Left cardiac atrium (tissue), 4 donors: ENCODE measurements at regions not wholly inside any gene's neighbourhood (a gene's known extent, or its start where the extent isn't known, plus 50 kb on each side); places are given as distances from the start of the nearest gene placed in this dataset.

ENCODE experiments used
- ATAC-seq, 2 donors: fragments of 200-7000 bp; cut with Tn5 transposase; one replicate each; pipeline ENCODE4 v1.9.1; 2020; ENCODE audit warnings: mild to moderate bottlenecking in 2 of 2, moderate library complexity in 2 of 2
- DNase-seq: peaks from one replicate; pipeline ENCODE4 v3.0.0-alpha.2; 2020
- intact Hi-C, 2 donors: fragments of 100-400 bp; cut with DNase I; formaldehyde crosslinking; loops; one replicate each; pipeline versions ENCODE4 v1.14.1 to v1.15.1; 2022 to 2023
- donor health status: DM: no; HTN: yes; CAD: no.
- donor health status: DM: no; HTN: yes; CAD: no; lungs with severe emphysema.
- donor health status: DM: yes; HTN: yes; CAD: no.
- donor health status: Dilated cardiomyopathy.

DNA sequence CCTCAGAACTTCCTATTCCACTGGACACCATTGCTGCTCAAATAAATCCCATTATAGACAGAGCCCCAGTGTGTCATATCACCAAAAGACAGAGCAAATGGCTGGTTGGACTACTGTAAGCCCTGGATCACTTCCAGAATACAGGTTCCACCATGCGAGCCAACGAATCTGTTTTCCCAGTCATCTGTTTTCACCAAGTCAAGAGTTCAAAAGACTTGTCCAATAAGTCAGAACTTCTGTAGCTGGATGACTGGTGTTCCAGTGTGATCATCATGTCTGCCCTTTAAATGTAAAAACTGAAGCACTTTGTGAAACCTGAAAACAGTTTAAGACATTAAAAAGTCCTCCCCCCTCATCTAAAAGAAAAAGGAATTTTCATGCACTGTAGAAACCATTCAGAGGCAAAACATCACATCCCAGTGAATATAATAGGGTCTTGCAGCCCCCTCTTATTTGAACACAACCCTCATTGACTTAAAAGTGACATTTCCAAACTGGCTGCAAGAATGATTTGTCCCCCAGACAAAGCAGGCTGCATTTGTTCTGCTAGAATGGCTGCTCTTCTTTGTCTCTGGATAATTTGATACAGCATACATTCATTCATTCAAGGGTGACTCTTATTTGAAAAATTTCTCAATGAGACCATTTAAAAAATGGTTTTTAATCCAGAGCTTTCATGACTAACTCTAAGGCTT, 64.6 kb upstream of the TANC1 start:
- no peak for ATAC-seq
- intact Hi-C loops: loop anchor here (5.0 to 10.0 kb wide), 3 partner anchors 58 to 111 kb away; partner anchors contain the start of gene TANC1 (in 1 of the 2)
- no peak for DNase-seq

DNA sequence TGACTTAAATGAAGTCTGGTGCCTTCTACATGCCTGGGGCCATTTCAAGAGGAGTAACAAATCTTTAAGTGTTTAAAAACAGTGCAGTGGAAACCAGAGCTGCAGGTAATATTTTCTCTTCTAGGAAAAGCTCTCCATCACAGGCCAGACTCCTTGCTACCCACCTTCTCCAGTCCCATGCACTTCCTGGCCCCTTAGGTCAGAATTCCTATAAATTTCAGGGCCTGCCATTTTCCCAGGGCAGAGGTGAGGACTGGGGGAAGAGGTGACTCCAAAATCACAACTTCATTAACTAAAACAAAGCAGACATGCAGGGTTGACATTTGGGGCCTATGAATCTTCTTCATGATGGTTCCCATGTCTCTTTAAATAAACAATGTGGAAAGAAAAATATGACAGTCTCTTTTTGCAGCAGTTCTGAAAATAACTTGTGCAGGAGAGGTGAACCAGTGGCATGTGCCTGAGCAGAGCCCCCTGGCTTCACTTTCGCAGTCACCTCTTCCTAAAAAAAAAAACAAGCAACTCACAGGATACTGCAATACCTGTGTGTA, 63.7 kb upstream of the TANC1 start:
- no peak for ATAC-seq
- intact Hi-C loops: loop anchor here (5.0 to 10.0 kb wide), 4 partner anchors 58 to 213 kb away; partner anchors contain the start of gene TANC1 (in 1 of the 2)

DNA sequence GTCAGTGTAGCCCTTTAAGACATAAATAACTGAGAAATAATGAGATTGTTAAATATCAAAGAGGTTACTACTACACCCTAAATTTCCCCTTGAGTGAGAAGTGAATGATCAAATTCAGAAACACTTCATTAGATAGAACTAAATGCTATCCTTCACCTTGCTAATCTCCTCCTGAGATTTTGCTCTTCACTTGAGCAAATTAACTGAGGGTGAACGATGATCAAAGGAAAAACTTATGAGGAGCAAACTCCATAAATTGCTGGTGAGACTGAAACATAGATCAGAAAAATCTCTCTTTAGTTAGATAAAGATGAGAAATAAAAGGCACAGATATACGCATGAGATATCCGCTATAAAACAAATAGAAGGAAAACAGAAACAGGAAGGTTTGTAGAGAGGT, 63.1 kb upstream of the TANC1 start:
- ATAC-seq: no peak
- intact Hi-C loops: loop anchor here (5.0 to 10.0 kb wide), 3 partner anchors 59 to 212 kb away; partner anchors contain the start of gene TANC1 (in 1 of the 2)
- DNase-seq: no peak

More for the DNA sequence above, 63.7 kb upstream of the TANC1 start:
- DNase-seq: no peak

DNA sequence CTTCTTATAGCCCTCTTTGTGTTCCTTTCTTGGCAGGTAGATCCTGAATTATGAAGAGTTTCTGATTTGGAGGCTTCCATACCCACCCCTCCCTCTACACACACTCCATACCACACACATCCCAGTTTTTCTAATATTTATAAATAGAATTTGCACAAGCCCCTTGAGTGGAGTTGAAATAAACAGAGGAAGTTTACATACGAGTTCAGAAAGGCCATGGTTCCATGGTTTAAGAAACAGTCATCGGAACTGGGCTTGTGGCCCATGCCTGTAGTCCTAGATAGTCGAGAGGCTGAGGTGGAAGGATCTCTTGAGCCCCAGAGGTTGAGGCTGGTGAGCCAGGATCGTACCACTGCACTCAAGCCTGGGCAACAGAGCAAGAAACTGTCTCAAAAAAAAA, 62.7 kb upstream of the TANC1 start:
- DNase-seq: no peak
- ATAC-seq: no peak
- intact Hi-C loops: loop anchor here (5.0 to 10.0 kb wide), 3 partner anchors 59 to 212 kb away; partner anchors contain the start of gene TANC1 (in 1 of the 2)

DNA sequence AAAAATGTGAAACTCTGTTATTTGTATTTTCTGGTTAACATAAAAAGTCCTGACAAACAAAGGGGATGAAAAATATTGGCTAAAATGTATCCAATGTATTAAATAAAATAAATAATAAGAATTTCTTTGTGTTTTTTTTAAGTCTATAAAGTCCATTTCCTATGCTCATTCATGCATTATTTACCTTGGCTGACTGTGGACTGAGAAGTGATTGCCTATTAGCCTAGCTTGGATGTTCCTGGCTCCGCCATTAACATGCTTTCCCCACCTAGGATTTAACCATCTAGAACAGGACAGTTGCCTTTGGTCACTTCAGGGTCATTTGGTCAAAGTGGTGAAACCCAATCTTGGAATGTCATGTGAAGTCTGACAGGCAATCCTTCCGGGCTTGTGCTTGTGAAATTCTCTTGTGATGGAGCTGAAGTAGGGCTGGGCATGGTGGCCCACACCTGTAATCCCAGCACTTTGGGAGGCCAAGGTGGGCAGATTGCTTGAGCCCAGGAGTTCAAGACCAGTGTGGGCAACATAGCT, 60.4 kb upstream of the TANC1 start:
- intact Hi-C loops: loop anchor here (5.0 to 10.0 kb wide), 3 partner anchors 57 to 209 kb away; partner anchors contain the start of gene TANC1 (in 1 of the 2)
- ATAC-seq (no peak), DNase-seq (no peak)

DNA sequence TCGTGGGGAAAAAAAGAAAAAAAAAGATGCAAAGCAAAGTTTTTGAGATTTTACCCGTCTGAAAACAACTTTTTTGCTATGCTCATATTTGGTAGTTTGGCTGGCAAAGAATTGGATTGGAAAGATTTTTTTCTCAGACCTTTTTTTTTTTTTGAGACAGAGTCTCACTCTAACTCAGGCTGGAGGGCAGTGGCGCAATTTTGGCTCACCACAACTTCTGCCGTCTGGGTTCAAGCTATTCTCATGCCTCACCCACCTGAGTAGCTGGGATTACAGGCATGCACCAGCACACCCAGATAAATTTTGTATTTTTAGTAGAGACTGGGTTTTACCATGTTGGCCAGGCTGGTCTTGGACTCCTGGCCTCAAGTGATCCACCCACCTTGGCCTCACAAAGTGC, 56.3 kb upstream of the TANC1 start:
- ATAC-seq (no peak), DNase-seq (no peak)
- intact Hi-C loops: no loop called here

DNA sequence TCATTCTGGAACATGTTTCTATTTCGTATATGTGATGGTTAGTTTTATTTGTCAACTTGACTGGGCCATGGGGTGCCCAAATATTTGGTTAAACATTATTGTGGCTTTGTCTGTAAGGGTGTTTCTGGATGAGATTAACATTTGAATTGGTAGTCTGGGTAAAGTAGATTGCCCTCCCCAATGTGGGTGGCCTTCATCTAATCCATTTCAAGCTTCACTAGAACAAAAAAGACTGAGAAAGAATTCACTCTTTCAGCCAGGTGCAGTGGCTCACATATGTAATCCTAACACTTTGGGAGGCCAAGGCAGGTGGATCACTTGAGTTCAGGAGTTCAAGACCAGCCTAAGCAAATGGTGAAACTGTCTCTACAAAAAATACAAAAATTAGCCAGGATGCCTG, 55.7 kb upstream of the TANC1 start:
- ATAC-seq: no peak
- intact Hi-C loops: no loop called here

DNA sequence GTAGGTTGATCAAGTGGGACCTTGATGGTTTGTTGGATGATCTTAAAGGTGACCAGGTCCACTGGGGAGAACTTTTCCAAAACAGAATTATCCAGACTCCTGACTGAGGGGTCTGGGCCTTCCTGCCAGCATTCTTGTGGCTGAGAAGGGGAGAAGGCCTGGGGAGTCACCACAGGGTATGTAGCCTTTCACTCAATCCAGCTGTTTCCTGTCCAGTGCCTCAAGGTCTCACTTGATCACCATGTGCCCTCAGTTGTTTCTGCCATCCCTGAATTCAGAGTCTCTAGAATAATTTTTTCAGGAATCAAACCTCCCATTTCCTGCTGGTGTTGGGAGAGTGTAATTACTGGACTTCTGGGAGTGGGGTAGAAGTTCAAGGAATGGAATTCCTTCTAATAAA, 54.4 kb upstream of the TANC1 start:
- intact Hi-C loops: no loop called here
- no peak for DNase-seq
- ATAC-seq: no peak

More for the DNA sequence above, 55.7 kb upstream of the TANC1 start:
- no peak for DNase-seq

DNA sequence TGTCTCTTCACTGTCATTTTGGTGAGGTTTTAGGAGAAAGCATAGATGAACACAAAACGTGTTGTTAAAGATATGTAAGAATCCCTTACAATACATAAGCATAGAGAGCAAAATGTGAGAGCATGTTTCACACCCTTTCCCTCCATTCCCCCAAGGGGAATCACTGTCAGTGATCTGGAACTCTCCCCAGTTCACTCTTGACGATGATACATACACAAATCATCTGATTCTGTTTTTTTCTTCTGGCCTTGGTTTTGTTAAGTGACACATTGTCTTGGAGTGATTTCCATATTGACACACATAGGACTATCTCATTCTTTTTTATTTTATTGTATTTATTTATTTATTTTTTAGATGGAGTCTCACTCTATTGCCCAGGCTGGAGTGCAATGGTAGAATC, 53.7 kb upstream of the TANC1 start:
- DNase-seq: no peak
- intact Hi-C loops: no loop called here
- ATAC-seq: no peak

DNA sequence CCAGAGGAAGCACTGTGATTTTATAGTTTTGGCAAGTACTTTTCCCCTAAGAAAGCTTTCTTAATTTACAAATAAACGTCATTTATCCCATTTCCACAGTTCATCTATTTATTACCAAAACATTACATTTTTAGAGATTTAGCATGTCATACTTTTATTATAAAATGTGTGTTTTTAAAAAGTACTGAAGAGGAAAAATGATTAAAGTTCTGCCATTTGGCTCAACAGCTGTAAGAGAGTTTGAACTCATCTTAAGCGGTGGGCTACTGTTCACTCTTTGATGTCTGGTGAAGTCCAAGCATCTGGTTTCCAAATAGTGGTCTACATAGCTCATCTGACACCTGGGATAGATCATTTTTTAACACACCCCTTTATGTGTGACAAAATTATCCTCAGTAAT, 51.3 kb upstream of the TANC1 start:
- intact Hi-C loops: no loop called here

DNA sequence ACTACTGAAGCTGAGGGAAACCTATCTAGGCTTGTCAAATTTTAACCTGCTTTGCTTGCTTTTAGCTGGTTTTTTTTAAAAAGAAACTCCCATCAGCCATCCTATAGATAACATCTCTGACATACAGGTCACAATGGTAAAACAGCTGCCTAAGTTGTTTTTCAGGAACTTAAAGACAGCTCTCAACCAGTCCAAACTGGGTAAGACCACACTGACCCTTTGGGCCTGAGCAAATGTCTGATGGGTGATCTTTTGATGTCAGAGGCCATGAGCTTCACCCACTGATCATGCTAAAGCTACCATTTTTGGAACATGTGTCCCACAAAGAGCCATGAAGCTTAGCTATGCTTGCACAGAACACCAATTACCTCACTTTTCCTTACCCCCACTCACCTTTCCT, 50.0 kb upstream of the TANC1 start:
- no peak for ATAC-seq
- no peak for DNase-seq

More for the DNA sequence above, 51.3 kb upstream of the TANC1 start:
- no peak for DNase-seq
- ATAC-seq: no peak

More for the DNA sequence above, 50.0 kb upstream of the TANC1 start:
- intact Hi-C loops: no loop called here
